Left lung (tissue), 4 donors: ENCODE measurements at regions not wholly inside any gene's neighbourhood (a gene's known extent, or its start where the extent isn't known, plus 50 kb on each side); places are given as distances from the start of the nearest gene placed in this dataset.

Experiments
- ATAC-seq: fragments of 200-7000 bp; cut with Tn5 transposase; one replicate; pipeline ENCODE4 v1.9.1; 2020; ENCODE audit warnings: moderate library complexity
- DNase-seq, 4 donors: peaks; one replicate each; pipeline ENCODE4 v3.0.0-alpha.2; 2013 to 2020
- H3K27ac ChIP-seq, 2 donors: fragments of 200-600 bp; sonication (generic) in 1 of 2; one replicate each; pipeline versions ENCODE4 v1.5.0 to v1.8.0; 2020 to 2021
- H3K27me3 ChIP-seq, 2 donors: fragments of 200-600 bp; sonication (generic) in 1 of 2; one replicate each; pipeline versions ENCODE4 v1.5.0 to v1.8.0; 2020 to 2021
- H3K36me3 ChIP-seq, 2 donors: fragments of 200-600 bp; sonication (generic) in 1 of 2; one replicate each; pipeline versions ENCODE4 v1.5.0 to v1.8.0; 2020 to 2021
- H3K4me1 ChIP-seq, 2 donors: fragments of 200-600 bp; one replicate each; pipeline ENCODE4 v1.8.0; 2021
- H3K4me3 ChIP-seq, 2 donors: fragments of 200-600 bp; sonication (generic) in 1 of 2; one replicate each; pipeline versions ENCODE4 v1.5.0 to v1.8.0; 2020 to 2021; ENCODE audit warnings: mild to moderate bottlenecking in 1 of 2
- H3K9me3 ChIP-seq, 2 donors: fragments of 200-600 bp; sonication (generic) in 1 of 2; one replicate each; pipeline versions ENCODE4 v1.5.0 to v1.8.0; 2020 to 2021
- intact Hi-C, 2 donors: fragments of 100-400 bp; cut with DNase I; formaldehyde crosslinking; loops; one replicate each; pipeline versions ENCODE4 v1.11.2 to v1.14.2; 2022
- TF ChIP-seq, protein P1 (sequence below), 2 donors: fragments of 200-600 bp; sonication (generic) in 1 of 2; IDR thresholded peaks; one replicate each; pipeline versions ENCODE4 v1.5.0 to v1.8.0; 2021; ENCODE audit warnings: antibody characterized with exemption in 2 of 2
- donor health status: DM: no; HTN: yes; CAD: no.
- donor health status: DM: no; HTN: no; CAD: no.

- TF ChIP-seq, protein P1, sequence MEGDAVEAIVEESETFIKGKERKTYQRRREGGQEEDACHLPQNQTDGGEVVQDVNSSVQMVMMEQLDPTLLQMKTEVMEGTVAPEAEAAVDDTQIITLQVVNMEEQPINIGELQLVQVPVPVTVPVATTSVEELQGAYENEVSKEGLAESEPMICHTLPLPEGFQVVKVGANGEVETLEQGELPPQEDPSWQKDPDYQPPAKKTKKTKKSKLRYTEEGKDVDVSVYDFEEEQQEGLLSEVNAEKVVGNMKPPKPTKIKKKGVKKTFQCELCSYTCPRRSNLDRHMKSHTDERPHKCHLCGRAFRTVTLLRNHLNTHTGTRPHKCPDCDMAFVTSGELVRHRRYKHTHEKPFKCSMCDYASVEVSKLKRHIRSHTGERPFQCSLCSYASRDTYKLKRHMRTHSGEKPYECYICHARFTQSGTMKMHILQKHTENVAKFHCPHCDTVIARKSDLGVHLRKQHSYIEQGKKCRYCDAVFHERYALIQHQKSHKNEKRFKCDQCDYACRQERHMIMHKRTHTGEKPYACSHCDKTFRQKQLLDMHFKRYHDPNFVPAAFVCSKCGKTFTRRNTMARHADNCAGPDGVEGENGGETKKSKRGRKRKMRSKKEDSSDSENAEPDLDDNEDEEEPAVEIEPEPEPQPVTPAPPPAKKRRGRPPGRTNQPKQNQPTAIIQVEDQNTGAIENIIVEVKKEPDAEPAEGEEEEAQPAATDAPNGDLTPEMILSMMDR (IDR thresholded peaks at IDR 0.05): no peak
- Histone ChIP-seq H3K27me3 (peaks cover 0 to 28% of the 10 kb centered on the region in 2 donors), H3K4me3 (no peak overlapping the region), H3K27ac (no peak overlapping the region), H3K36me3 (no peaks in the 10 kb centered on the region), H3K4me1 (peaks cover 0 to 8% of the 10 kb centered on the region in 2 donors), H3K9me3 (no peaks in the 10 kb centered on the region)
- no peak for ATAC-seq
- intact Hi-C loops: no loop called here
- DNase-seq: no peak
Observed at GRCh38 chr10:63862860-63863259, 341.7 kb downstream of the REEP3 start.

- Histone ChIP-seq H3K36me3 (no peaks in the 10 kb centered on the region), H3K27ac (no peak overlapping the region), H3K4me1 (peaks cover 0 to 8% of the 10 kb centered on the region in 2 donors), H3K9me3 (no peaks in the 10 kb centered on the region), H3K27me3 (peaks cover 0 to 28% of the 10 kb centered on the region in 2 donors), H3K4me3 (no peak overlapping the region)
- TF ChIP-seq, protein P1 (IDR thresholded peaks at IDR 0.05): no peak
- ATAC-seq: no peak
- intact Hi-C loops: no loop called here
- DNase-seq: no peak
Observed at GRCh38 chr10:63865210-63865609, 344.0 kb downstream of the REEP3 start.

GRCh38 chr10:63866075-63866746 lies 345.0 kb downstream of the REEP3 start:
- no peak overlapping the region for H3K4me3 ChIP-seq
- H3K9me3 ChIP-seq: no peaks in the 10 kb centered on the region
- H3K36me3 ChIP-seq: no peaks in the 10 kb centered on the region
- H3K4me1 ChIP-seq: peaks cover 0 to 8% of the 10 kb centered on the region in 2 donors
- H3K27ac ChIP-seq: no peak overlapping the region
- TF ChIP-seq, protein P1 (IDR thresholded peaks at IDR 0.05): peak; percentile 68 to 74
- ATAC-seq (peak; percentile 96), DNase-seq (peak in 2 of 4 donors; percentile 60 to 83)
- intact Hi-C loops: no loop called here
- peaks cover 0 to 28% of the 10 kb centered on the region in 2 donors for H3K27me3 ChIP-seq

- H3K27me3 ChIP-seq: peaks cover 0 to 28% of the 10 kb centered on the region in 2 donors
- DNase-seq (peak in 1 of 4 donors; percentile 19), ATAC-seq (peak; percentile 82)
- no peak overlapping the region for H3K4me3 ChIP-seq
- no peaks in the 10 kb centered on the region for H3K36me3 ChIP-seq
- H3K4me1 ChIP-seq: peaks cover 0 to 8% of the 10 kb centered on the region in 2 donors
- H3K9me3 ChIP-seq: no peaks in the 10 kb centered on the region
- intact Hi-C loops: no loop called here
- no peak overlapping the region for H3K27ac ChIP-seq
- TF ChIP-seq, protein P1 (IDR thresholded peaks at IDR 0.05): peak in 1 of 2 donors; percentile 16
Observed at GRCh38 chr10:63866747-63867140, 345.5 kb downstream of the REEP3 start.

DNA sequence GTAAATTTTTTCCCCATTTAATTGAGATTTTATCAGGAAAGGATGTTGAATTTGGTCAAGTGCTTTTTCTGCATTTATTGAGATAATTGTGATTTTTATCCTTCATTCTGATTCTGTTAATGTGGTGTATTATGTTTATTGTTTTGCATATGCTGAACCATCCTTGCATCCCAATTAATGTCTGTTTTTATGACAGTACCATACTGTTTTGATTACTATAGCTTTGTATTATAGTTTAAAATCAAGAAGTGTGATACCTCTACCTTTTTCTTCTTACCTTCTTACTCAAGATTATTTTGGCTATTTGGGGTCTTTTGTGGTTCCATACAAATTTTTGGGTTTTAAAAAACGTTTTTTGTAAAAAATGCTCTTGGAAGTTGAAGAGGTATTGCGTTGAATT lies 357.2 kb downstream of the REEP3 start:
- TF ChIP-seq, protein P1 (IDR thresholded peaks at IDR 0.05): no peak
- Histone ChIP-seq H3K27ac (no peak overlapping the region), H3K9me3 (peaks cover 0 to 11% of the 10 kb centered on the region in 2 donors), H3K4me3 (no peak overlapping the region), H3K36me3 (no peaks in the 10 kb centered on the region), H3K4me1 (no peaks in the 10 kb centered on the region), H3K27me3 (no peaks in the 10 kb centered on the region)
- ATAC-seq: no peak
- no peak for DNase-seq
- intact Hi-C loops: no loop called here
